ENCODE measurements at regions not wholly inside any gene's neighbourhood (a gene's known extent, or its start where the extent isn't known, plus 50 kb on each side); places are given as distances from the start of the nearest gene placed in this dataset.

DNA sequence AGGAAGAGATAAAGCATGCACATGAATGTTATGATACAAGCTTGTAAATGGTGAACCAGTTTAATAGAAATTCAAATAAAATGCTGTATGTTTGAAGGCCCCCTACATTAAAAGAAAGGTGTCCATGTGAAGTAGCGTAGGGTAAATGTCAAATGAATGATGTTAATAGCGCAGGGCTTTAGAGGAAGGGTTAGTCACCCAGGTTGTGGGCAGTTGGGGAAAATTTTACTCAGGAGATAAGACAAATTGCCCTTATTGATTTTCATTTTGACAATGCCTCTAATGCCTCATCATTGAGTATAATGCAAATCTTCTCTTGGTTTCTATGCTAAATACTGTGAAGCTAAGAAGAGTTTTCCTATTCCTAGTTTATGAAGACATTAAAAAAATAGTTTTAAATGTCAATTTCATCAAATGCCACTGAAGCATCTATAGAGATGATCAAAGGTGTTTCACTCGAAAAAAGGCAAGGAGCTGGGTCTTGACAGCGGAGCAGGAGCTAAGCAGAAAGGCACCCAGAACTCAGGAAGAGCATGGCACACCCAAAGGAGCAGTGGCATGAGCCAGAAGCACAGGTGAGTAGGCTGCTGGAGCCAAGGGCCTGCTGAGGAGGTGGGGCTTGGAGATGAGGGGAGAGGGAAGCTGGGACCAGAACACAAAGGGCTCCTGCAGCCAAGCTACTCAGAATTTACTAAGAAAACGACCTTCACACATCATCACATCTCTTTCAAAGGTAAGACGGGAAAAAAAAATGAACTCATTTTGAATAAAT is 129.3 kb upstream of the ACKR3 start:
- TF ChIP-seq, protein P1, sequence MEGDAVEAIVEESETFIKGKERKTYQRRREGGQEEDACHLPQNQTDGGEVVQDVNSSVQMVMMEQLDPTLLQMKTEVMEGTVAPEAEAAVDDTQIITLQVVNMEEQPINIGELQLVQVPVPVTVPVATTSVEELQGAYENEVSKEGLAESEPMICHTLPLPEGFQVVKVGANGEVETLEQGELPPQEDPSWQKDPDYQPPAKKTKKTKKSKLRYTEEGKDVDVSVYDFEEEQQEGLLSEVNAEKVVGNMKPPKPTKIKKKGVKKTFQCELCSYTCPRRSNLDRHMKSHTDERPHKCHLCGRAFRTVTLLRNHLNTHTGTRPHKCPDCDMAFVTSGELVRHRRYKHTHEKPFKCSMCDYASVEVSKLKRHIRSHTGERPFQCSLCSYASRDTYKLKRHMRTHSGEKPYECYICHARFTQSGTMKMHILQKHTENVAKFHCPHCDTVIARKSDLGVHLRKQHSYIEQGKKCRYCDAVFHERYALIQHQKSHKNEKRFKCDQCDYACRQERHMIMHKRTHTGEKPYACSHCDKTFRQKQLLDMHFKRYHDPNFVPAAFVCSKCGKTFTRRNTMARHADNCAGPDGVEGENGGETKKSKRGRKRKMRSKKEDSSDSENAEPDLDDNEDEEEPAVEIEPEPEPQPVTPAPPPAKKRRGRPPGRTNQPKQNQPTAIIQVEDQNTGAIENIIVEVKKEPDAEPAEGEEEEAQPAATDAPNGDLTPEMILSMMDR (IDR thresholded peaks at IDR 0.05; ENCODE audit: insufficient read depth, low read depth, low read length) = no peak
- H3K4me3 ChIP-seq (ENCODE audit: low read depth, low read length) = no peak overlapping the region
- no peak for DNase-seq (ENCODE audit: low read depth)

DNA sequence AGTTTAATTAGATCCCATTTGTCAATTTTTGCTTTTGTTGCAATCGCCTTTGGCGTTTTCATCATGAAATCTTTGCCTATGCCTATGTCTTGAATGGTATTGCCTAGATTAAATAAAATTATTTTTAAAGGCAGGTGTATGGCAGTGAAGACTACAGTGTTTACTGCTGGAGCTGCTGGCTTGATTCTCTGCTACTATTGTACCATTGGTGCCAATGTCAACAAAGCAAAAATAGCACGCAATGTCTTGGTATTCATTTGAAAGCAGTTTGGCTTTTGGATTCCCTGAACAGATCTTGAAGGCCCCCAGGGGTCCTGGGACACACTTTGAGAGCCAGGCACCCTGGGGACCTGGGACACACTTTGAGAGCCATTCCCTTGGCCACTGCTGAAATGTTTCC is 125.4 kb upstream of the ACKR3 start:
- no peak overlapping the region for H3K4me3 ChIP-seq (ENCODE audit: low read depth, low read length)
- TF ChIP-seq, protein P1 (IDR thresholded peaks at IDR 0.05; ENCODE audit: insufficient read depth, low read depth, low read length) = no peak
- no peak for DNase-seq (ENCODE audit: low read depth)

DNA sequence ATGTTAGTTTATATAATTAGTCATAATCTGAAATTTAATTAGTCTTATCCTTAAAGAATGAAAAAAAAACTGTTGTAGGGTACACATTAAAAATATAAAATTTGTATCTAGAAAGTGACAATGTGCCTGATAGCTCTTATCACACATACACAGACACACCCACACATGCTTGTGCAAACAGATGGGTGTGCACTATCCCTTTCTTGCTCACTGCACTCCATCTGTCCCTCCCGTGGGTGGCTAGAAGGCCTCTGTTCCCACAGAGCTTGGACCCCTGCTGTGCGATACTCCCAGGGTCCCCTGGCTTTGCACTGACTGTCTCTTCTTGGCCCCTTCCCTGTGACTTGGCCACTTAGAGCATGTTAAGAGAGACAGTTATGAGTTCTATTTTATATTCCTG is 123.9 kb upstream of the ACKR3 start:
- DNase-seq (ENCODE audit: low read depth) = no peak
- TF ChIP-seq, protein P1 (IDR thresholded peaks at IDR 0.05; ENCODE audit: insufficient read depth, low read depth, low read length) = no peak
- H3K4me3 ChIP-seq (ENCODE audit: low read depth, low read length) = no peak overlapping the region

DNA sequence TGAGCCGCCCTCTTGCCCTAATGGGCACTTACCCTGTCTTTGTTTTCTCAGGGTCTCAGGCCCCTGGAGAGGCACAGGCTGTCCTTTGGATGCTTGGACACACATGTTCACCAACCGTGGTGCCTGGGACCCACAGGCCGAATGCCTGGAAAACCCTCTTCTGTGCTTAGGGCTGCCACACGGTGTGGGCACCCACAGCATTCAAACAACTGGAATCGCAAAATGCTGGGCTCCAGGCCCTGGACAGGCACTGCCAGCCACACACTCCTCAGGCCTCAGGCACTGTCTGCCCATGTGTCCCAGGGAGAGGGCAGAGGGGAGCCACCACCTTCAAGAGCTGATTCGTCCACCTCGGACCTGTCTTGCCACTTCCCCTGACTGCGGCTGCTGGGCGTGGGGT is 123.1 kb upstream of the ACKR3 start:
- H3K4me3 ChIP-seq (ENCODE audit: low read depth, low read length) = no peak overlapping the region
- TF ChIP-seq, protein P1 (IDR thresholded peaks at IDR 0.05; ENCODE audit: insufficient read depth, low read depth, low read length) = no peak
- no peak for DNase-seq (ENCODE audit: low read depth)

DNA sequence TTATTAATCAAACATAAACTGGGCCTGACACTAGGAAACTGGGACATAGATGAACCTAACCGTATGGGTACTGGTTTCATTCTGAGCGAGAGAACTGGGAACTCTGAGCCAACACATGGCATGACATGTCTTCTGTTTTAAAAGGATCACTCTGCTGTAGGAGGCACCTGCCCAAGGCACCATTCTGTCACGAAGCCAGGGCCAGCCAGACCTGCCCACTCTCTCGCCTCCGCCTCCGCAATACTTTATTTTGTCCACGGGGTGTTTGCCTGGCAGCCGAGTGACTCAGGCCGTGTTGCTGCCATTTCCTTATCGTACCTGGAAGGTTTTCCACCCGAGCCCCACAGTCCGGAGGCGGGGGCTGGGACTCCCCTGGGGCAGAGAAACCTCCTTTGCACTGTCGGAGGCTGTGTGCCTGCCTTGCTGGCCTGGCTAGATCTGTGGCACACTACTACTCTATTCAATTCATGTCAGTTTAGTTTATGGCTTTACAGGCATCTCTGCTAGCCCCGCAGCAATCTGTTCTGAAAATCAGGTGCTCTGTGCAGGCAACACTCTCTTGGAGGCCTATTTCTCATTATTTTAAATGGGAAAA is 120.4 kb upstream of the ACKR3 start:
- DNase-seq (ENCODE audit: low read depth) = no peak
- no peak overlapping the region for H3K4me3 ChIP-seq (ENCODE audit: low read depth, low read length)
- TF ChIP-seq, protein P1 (IDR thresholded peaks at IDR 0.05; ENCODE audit: insufficient read depth, low read depth, low read length) = no peak

DNA sequence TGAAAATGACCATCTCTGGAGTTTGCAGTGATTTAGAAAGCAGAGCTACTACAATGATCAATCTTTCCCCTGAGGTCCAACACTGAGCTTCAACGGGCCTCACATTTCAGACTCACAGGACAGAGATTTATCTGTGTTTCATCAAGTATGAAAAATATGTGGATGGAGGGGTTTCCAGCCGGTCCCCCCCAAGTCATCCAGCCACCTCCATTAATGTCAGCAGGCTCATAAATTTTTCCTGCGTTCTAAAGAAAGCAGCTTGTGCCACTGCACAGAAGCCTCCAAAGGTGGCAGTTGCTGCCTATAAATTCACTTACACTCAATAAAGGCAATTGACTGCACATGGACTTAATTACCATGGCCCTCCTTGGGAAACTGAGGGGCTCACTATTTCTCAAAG is 117.4 kb upstream of the ACKR3 start:
- TF ChIP-seq, protein P1 (IDR thresholded peaks at IDR 0.05; ENCODE audit: insufficient read depth, low read depth, low read length) = no peak
- no peak overlapping the region for H3K4me3 ChIP-seq (ENCODE audit: low read depth, low read length)
- DNase-seq (ENCODE audit: low read depth) = no peak
